Caco-2 (cell line): ENCODE measurements at regions not wholly inside any gene's neighbourhood (a gene's known extent, or its start where the extent isn't known, plus 50 kb on each side); places are given as distances from the start of the nearest gene placed in this dataset.

Source experiments
- BruUV-seq: library from RNA; stranded (reverse); fragments of 400-500 nt; replicated peaks from 2 replicates; lab custom pipeline; 2021; lab: Mats Ljungman, UMichigan
- CTCF ChIA-PET: fragments of 300-600 bp; sonication (Branson Sonifier 250); formaldehyde crosslinking; loops from one replicate; lab custom pipeline; 2022; ENCODE audit warnings: antibody characterized with exemption; lab: Charles Lee
- POLR2A ChIA-PET: fragments of 300-600 bp; sonication (Branson Sonifier 250); formaldehyde crosslinking; loops from one replicate; lab custom pipeline; 2022; ENCODE audit warnings: antibody characterized with exemption; lab: Charles Lee
- DNase-seq, 2 experiments: peaks; one replicate each; pipeline versions ENCODE4 v3.0.0 to v3.0.0-alpha.2; 2020 to 2022
- H3K27me3 ChIP-seq: replicated peaks from 2 replicates; pipeline ENCODE4 v1.6.0; 2011; ENCODE audit warnings: low read length; ENCODE audit not compliant: control insufficient read depth, insufficient read depth
- H3K36me3 ChIP-seq: 2 replicates; pipeline ENCODE4 v1.5.1; 2011; ENCODE audit warnings: low read length; ENCODE audit not compliant: control insufficient read depth, insufficient read depth
- H3K4me1 ChIP-seq: fragments of 250-450 bp; sonication (Bioruptor Pico); 2 replicates; pipeline ENCODE4 v1.5.1; 2020; ENCODE audit warnings: mild to moderate bottlenecking
- H3K4me3 ChIP-seq: 2 replicates; pipeline ENCODE4 v1.5.1; 2011; ENCODE audit warnings: low read depth, mild to moderate bottlenecking, control low read depth, low read length
- H3K9me3 ChIP-seq: fragments of 250-450 bp; sonication (Bioruptor Pico); 2 replicates; pipeline ENCODE4 v1.5.1; 2020; ENCODE audit warnings: mild to moderate bottlenecking, moderate library complexity
- H3K27ac Mint-ChIP-seq: one replicate; pipeline ENCODE4 v1.8.0; 2022; ENCODE audit warnings: mixed read lengths; ENCODE audit not compliant: unreplicated experiment
- H3K27me3 Mint-ChIP-seq: one replicate; pipeline ENCODE4 v1.8.0; 2022; ENCODE audit warnings: mixed read lengths; ENCODE audit not compliant: insufficient read depth, unreplicated experiment
- H3K36me3 Mint-ChIP-seq: one replicate; pipeline ENCODE4 v1.8.0; 2022; ENCODE audit warnings: mild to moderate bottlenecking, mixed read lengths; ENCODE audit not compliant: insufficient read depth, unreplicated experiment
- H3K4me1 Mint-ChIP-seq: one replicate; pipeline ENCODE4 v1.8.0; 2022; ENCODE audit warnings: low read depth, mixed read lengths; ENCODE audit not compliant: unreplicated experiment
- H3K4me3 Mint-ChIP-seq: one replicate; pipeline ENCODE4 v1.8.0; 2022; ENCODE audit warnings: mild to moderate bottlenecking, moderate library complexity, mixed read lengths; ENCODE audit not compliant: unreplicated experiment
- H3K9me3 Mint-ChIP-seq: one replicate; pipeline ENCODE4 v1.8.0; 2022; ENCODE audit warnings: mixed read lengths; ENCODE audit not compliant: unreplicated experiment
- intact Hi-C: fragments of 100-400 bp; cut with micrococcal nuclease; formaldehyde crosslinking; loops from one replicate; pipeline ENCODE4 v1.10.0; 2022; ENCODE audit not compliant: unreplicated experiment
- TF ChIP-seq, protein P1 (sequence below), 2 experiments: fragments of 200-600 bp in 1 of 2; IDR thresholded peaks; 1 replicate in 1 of 2; 2 replicates in 1 of 2; pipeline versions ENCODE4 v1.5.1 to v1.8.0; 2011 to 2022; ENCODE audit warnings: antibody characterized with exemption in 1 of 2, control low read depth in 1 of 2, inconsistent platforms in 1 of 2, low read depth in 1 of 2, low read length in 1 of 2, mild to moderate bottlenecking in 1 of 2, moderate library complexity in 1 of 2; ENCODE audit not compliant: insufficient read depth in 1 of 2, severe bottlenecking in 1 of 2, unreplicated experiment in 1 of 2

DNA sequence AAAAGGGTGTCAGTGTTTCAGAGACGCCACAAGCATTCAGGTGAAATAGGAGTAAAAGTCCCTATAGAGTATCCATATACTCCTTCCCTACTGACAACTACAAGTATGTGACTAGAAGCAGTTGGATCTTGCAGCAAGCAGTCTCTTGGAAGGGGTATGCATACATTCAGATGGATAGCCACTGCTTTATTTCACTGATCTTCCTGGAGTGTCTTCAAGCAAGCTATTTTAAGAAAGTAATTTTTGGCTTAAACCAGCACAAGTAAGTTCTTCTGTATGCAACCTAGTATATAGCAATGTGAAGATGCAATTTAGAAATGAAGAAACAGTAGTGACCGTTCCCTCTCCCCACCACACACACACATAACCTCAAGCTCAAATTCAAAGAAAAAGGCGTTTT lies 446.8 kb upstream of the CDH18 start:
- Histone ChIP-seq H3K4me1 (no peaks in the 10 kb centered on the region), H3K27me3 (no peaks in the 10 kb centered on the region), H3K4me3 (no peak overlapping the region), H3K9me3 (no peaks in the 10 kb centered on the region), H3K36me3 (no peaks in the 10 kb centered on the region)
- no peaks in the 10 kb centered on the region for H3K4me1 Mint-ChIP-seq
- H3K27ac Mint-ChIP-seq = no peak overlapping the region
- H3K27me3 Mint-ChIP-seq = no peaks in the 10 kb centered on the region
- intact Hi-C loops = no loop called here
- no peak for DNase-seq
- POLR2A ChIA-PET = no interaction called here
- no peaks in the 10 kb centered on the region for H3K36me3 Mint-ChIP-seq
- TF ChIP-seq, protein P1, sequence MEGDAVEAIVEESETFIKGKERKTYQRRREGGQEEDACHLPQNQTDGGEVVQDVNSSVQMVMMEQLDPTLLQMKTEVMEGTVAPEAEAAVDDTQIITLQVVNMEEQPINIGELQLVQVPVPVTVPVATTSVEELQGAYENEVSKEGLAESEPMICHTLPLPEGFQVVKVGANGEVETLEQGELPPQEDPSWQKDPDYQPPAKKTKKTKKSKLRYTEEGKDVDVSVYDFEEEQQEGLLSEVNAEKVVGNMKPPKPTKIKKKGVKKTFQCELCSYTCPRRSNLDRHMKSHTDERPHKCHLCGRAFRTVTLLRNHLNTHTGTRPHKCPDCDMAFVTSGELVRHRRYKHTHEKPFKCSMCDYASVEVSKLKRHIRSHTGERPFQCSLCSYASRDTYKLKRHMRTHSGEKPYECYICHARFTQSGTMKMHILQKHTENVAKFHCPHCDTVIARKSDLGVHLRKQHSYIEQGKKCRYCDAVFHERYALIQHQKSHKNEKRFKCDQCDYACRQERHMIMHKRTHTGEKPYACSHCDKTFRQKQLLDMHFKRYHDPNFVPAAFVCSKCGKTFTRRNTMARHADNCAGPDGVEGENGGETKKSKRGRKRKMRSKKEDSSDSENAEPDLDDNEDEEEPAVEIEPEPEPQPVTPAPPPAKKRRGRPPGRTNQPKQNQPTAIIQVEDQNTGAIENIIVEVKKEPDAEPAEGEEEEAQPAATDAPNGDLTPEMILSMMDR (IDR thresholded peaks at IDR 0.05; ENCODE audit: insufficient read depth in 1 of 2, low read depth in 1 of 2, low read length in 1 of 2, severe bottlenecking in 1 of 2, unreplicated experiment in 1 of 2) = no peak
- no peak overlapping the region for H3K4me3 Mint-ChIP-seq
- CTCF ChIA-PET = no interaction called here
- BruUV-seq = no TSS peak
- no peaks in the 10 kb centered on the region for H3K9me3 Mint-ChIP-seq

DNA sequence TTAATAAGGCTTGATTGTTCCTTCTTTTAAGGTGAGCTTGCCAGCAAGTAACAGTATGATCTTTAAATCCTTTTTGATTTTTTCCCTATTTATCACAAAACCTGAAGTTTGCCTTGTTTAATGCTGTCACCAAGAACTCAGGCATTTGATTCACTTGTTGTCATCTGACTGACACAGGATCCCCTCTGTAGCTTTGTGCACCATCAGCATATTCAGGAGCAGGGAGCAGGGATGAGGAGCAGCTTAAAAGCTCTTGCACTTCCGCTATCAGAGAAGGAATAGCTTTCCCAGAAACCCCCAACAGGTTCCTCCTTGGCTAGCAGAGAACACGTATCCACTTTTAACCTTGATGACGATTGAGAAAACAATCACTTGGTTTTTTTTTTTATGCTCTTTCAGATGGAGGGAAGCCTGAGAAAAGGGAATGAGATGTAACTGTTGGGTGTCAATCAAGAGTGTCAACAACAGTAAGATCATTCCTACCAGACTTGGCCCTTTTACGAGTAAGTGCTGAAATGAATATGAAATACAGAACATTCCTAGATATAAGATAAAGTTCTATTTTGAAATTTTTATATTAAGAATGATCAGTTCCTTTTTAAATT lies 433.1 kb upstream of the CDH18 start:
- Histone ChIP-seq H3K4me3 (no peak overlapping the region), H3K27me3 (no peaks in the 10 kb centered on the region), H3K36me3 (no peaks in the 10 kb centered on the region), H3K4me1 (no peaks in the 10 kb centered on the region), H3K9me3 (no peaks in the 10 kb centered on the region)
- no peak overlapping the region for H3K27ac Mint-ChIP-seq
- BruUV-seq = no TSS peak
- POLR2A ChIA-PET = no interaction called here
- CTCF ChIA-PET = no interaction called here
- no peak overlapping the region for H3K4me3 Mint-ChIP-seq
- no peaks in the 10 kb centered on the region for H3K4me1 Mint-ChIP-seq
- TF ChIP-seq, protein P1 (IDR thresholded peaks at IDR 0.05; ENCODE audit: insufficient read depth in 1 of 2, low read depth in 1 of 2, low read length in 1 of 2, severe bottlenecking in 1 of 2, unreplicated experiment in 1 of 2) = no peak
- H3K36me3 Mint-ChIP-seq = no peaks in the 10 kb centered on the region
- H3K9me3 Mint-ChIP-seq = no peaks in the 10 kb centered on the region
- H3K27me3 Mint-ChIP-seq = no peaks in the 10 kb centered on the region
- DNase-seq = no peak
- intact Hi-C loops = no loop called here
